Gastrocnemius medialis (tissue), 4 donors: ENCODE measurements at regions not wholly inside any gene's neighbourhood (a gene's known extent, or its start where the extent isn't known, plus 50 kb on each side); places are given as distances from the start of the nearest gene placed in this dataset.

Experiments used
- ATAC-seq, 2 donors: fragments of 150-250 bp; one replicate each; pipeline ENCODE4 v1.9.1; 2016
- DNase-seq, 2 donors: peaks; one replicate each; pipeline ENCODE4 v3.0.0-alpha.2; 2019
- H3K27ac ChIP-seq, 4 donors: fragments of 200-600 bp; sonication (generic); 1 replicate in 1 of 4; 2 replicates in 3 of 4; pipeline ENCODE4 v1.5.1; 2016 to 2018; ENCODE audit warnings: mild to moderate bottlenecking in 2 of 4, moderate library complexity in 1 of 4
- H3K27me3 ChIP-seq, 3 donors: fragments of 200-600 bp; sonication (generic) in 2 of 3; 1 replicate in 1 of 3; 2 replicates in 2 of 3; pipeline versions ENCODE4 v1.5.1 to v1.6.0; 2016 to 2019; ENCODE audit warnings: mild to moderate bottlenecking in 1 of 3, moderate library complexity in 1 of 3
- H3K36me3 ChIP-seq, 2 donors: fragments of 200-600 bp; sonication (generic) in 1 of 2; one replicate each; pipeline ENCODE4 v1.5.1; 2017 to 2018
- H3K4me1 ChIP-seq, 2 donors: fragments of 200-600 bp; sonication (generic) in 1 of 2; one replicate each; pipeline ENCODE4 v1.5.1; 2016 to 2017; ENCODE audit warnings: mild to moderate bottlenecking in 2 of 2
- H3K4me3 ChIP-seq, 4 donors: fragments of 200-600 bp; sonication (generic) in 3 of 4; 1 replicate in 1 of 4; 2 replicates in 3 of 4; pipeline ENCODE4 v1.5.1; 2016 to 2019; ENCODE audit warnings: mild to moderate bottlenecking in 2 of 4
- H3K9me3 ChIP-seq, 3 donors: fragments of 200-600 bp; sonication (generic) in 2 of 3; 1 replicate in 1 of 3; 2 replicates in 2 of 3; pipeline ENCODE4 v1.5.1; 2016 to 2019
- CTCF ChIP-seq, 5 experiments: fragments of 450-650 bp in 3 of 5; fragments of 200-600 bp in 2 of 5; sonication (generic) in 2 of 5; IDR thresholded peaks in 4 of 5; conservative IDR thresholded peaks in 1 of 5; 1 replicate in 4 of 5; 2 replicates in 1 of 5; pipeline ENCODE4 v1.5.1; 2016 to 2019; ENCODE audit warnings: antibody characterized with exemption in 5 of 5, mild to moderate bottlenecking in 3 of 5, moderate library complexity in 3 of 5
- POLR2A ChIP-seq, 2 donors: fragments of 450-650 bp; IDR thresholded peaks; one replicate each; pipeline ENCODE4 v1.6.1; 2017; ENCODE audit warnings: antibody characterized with exemption in 2 of 2, mild to moderate bottlenecking in 2 of 2, moderate library complexity in 2 of 2
- in situ Hi-C, 4 donors: fragments of 200-750 bp; cut with MboI; loops; one replicate each; pipeline versions ENCODE4 v1.15.0 to v1.8.0; 2017; ENCODE audit warnings: low sequenced_read_pairs in 4 of 4
- intact Hi-C: fragments of 100-400 bp; cut with DNase I; formaldehyde crosslinking; loops from one replicate; pipeline ENCODE4 v1.15.1; 2023; ENCODE audit warnings: low total_unique reads

GRCh38 chr4:138852681-138853080 lies 162.9 kb upstream of the NOCT start:
- intact Hi-C loops, result no loop called here
- Histone ChIP-seq H3K27me3 (no peaks in the 10 kb centered on the region), H3K4me3 (no peak overlapping the region), H3K4me1 (no peaks in the 10 kb centered on the region), H3K36me3 (no peaks in the 10 kb centered on the region), H3K27ac (no peak overlapping the region), H3K9me3 (no peaks in the 10 kb centered on the region)
- no peak for TF ChIP-seq CTCF (IDR thresholded peaks at IDR 0.05 in 4 of 5, conservative IDR thresholded peaks at IDR 0.05 in 1 of 5)
- no peak for TF ChIP-seq POLR2A (IDR thresholded peaks at IDR 0.05)
- ATAC-seq (no peak), DNase-seq (no peak)
- in situ Hi-C loops, result loop anchor here in 1 of 4 donors (25.0 kb wide), 1 partner anchor 1040 kb away; no protein-coding TSS in a partner anchor

- no peak overlapping the region for H3K4me3 ChIP-seq
- DNase-seq, result no peak
- in situ Hi-C loops (loop anchor here in 1 of 4 donors (25.0 kb wide), 1 partner anchor 1039 kb away; no protein-coding TSS in a partner anchor), intact Hi-C loops (no loop called here)
- no peaks in the 10 kb centered on the region for H3K4me1 ChIP-seq
- no peaks in the 10 kb centered on the region for H3K27me3 ChIP-seq
- TF ChIP-seq CTCF (IDR thresholded peaks at IDR 0.05 in 4 of 5, conservative IDR thresholded peaks at IDR 0.05 in 1 of 5) (no peak), POLR2A (IDR thresholded peaks at IDR 0.05) (no peak)
- ATAC-seq, result no peak
- H3K9me3 ChIP-seq, result no peaks in the 10 kb centered on the region
- no peaks in the 10 kb centered on the region for H3K36me3 ChIP-seq
- no peak overlapping the region for H3K27ac ChIP-seq
Observed at GRCh38 chr4:138851391-138852335, 163.9 kb upstream of the NOCT start.

- DNase-seq (no peak), ATAC-seq (no peak)
- TF ChIP-seq POLR2A (IDR thresholded peaks at IDR 0.05), result no peak
- no peak for TF ChIP-seq CTCF (IDR thresholded peaks at IDR 0.05 in 4 of 5, conservative IDR thresholded peaks at IDR 0.05 in 1 of 5)
- Histone ChIP-seq H3K27ac (no peak overlapping the region), H3K4me3 (no peak overlapping the region), H3K4me1 (peaks cover 0 to 7% of the 10 kb centered on the region in 2 donors), H3K27me3 (no peaks in the 10 kb centered on the region), H3K9me3 (no peaks in the 10 kb centered on the region), H3K36me3 (no peaks in the 10 kb centered on the region)
- intact Hi-C loops (no loop called here), in situ Hi-C loops (no loop called here)
Observed at GRCh38 chr4:138845664-138846063, 169.9 kb upstream of the NOCT start.

- peaks cover 0 to 7% of the 10 kb centered on the region in 2 donors for H3K4me1 ChIP-seq
- no peaks in the 10 kb centered on the region for H3K9me3 ChIP-seq
- ATAC-seq (no peak), DNase-seq (no peak)
- no peak overlapping the region for H3K27ac ChIP-seq
- H3K4me3 ChIP-seq, result no peak overlapping the region
- no peaks in the 10 kb centered on the region for H3K27me3 ChIP-seq
- intact Hi-C loops, result no loop called here
- TF ChIP-seq POLR2A (IDR thresholded peaks at IDR 0.05) (no peak), CTCF (IDR thresholded peaks at IDR 0.05 in 4 of 5, conservative IDR thresholded peaks at IDR 0.05 in 1 of 5) (no peak)
- in situ Hi-C loops, result no loop called here
- no peaks in the 10 kb centered on the region for H3K36me3 ChIP-seq
Observed at GRCh38 chr4:138845054-138845453, 170.5 kb upstream of the NOCT start.
